Natural killer cell (primary cell): ENCODE measurements at regions not wholly inside any gene's neighbourhood (a gene's known extent, or its start where the extent isn't known, plus 50 kb on each side); places are given as distances from the start of the nearest gene placed in this dataset.

Experiments used
- ATAC-seq, 3 donors: fragments of 150-1000 bp in 2 of 3; fragments of 200-7000 bp in 1 of 3; cut with Tn5 transposase; 1 replicate in 1 of 3; 2 replicates in 2 of 3; pipeline ENCODE4 v1.10.0; 2021; ENCODE audit warnings: mild to moderate bottlenecking in 2 of 3, moderate library complexity in 2 of 3
- DNase-seq, 2 donors: peaks; one replicate each; pipeline versions ENCODE4 v3.0.0 to v3.0.0-alpha.2; 2013 to 2021; ENCODE audit warnings: mixed read lengths in 1 of 2
- H3K27ac ChIP-seq: one replicate; pipeline ENCODE4 v1.5.1; 2013; ENCODE audit warnings: mild to moderate bottlenecking, low read length
- H3K27me3 ChIP-seq: one replicate; pipeline ENCODE4 v1.6.1; 2013; ENCODE audit warnings: low read length; ENCODE audit not compliant: control insufficient read depth, insufficient read depth
- H3K36me3 ChIP-seq: one replicate; pipeline ENCODE4 v1.6.1; 2013; ENCODE audit warnings: low read length; ENCODE audit not compliant: control insufficient read depth, insufficient read depth
- H3K4me1 ChIP-seq: one replicate; pipeline ENCODE4 v1.6.1; 2013; ENCODE audit warnings: low read length; ENCODE audit not compliant: control insufficient read depth, insufficient read depth
- H3K4me3 ChIP-seq: one replicate; pipeline ENCODE4 v1.5.1; 2013; ENCODE audit warnings: low read length
- H3K9me3 ChIP-seq: one replicate; pipeline ENCODE4 v1.6.1; 2013; ENCODE audit warnings: low read length; ENCODE audit not compliant: control insufficient read depth, insufficient read depth
- H3K27ac Mint-ChIP-seq, 2 donors: one replicate each; pipeline ENCODE4 v1.8.0; 2022; ENCODE audit warnings: mild to moderate bottlenecking in 2 of 2, mixed read lengths in 2 of 2, moderate library complexity in 1 of 2
- H3K27me3 Mint-ChIP-seq, 2 donors: one replicate each; pipeline ENCODE4 v1.8.0; 2022; ENCODE audit warnings: low read depth in 2 of 2, mixed read lengths in 2 of 2
- H3K36me3 Mint-ChIP-seq: one replicate; pipeline ENCODE4 v1.8.0; 2022; ENCODE audit warnings: mixed read lengths
- H3K4me1 Mint-ChIP-seq, 2 donors: one replicate each; pipeline ENCODE4 v1.8.0; 2022; ENCODE audit warnings: mixed read lengths in 2 of 2
- H3K4me3 Mint-ChIP-seq: one replicate; pipeline ENCODE4 v1.8.0; 2022; ENCODE audit warnings: mild to moderate bottlenecking, moderate library complexity, mixed read lengths
- H3K9me3 Mint-ChIP-seq, 2 donors: one replicate each; pipeline ENCODE4 v1.8.0; 2022; ENCODE audit warnings: mixed read lengths in 2 of 2
- WGBS: methylation state at CpG from one replicate; pipeline ENCODE4 v1.1.7; 2013; ENCODE audit warnings: missing lambda C conversion rate; ENCODE audit not compliant: insufficient coverage; 5-methylcytosine and 5-hydroxymethylcytosine counted together
- intact Hi-C: fragments of 100-400 bp; cut with micrococcal nuclease; formaldehyde crosslinking; loops from one replicate; pipeline ENCODE4 v1.14.2; 2022
- TF ChIP-seq, protein P1 (sequence below): fragments of 200-600 bp; IDR thresholded peaks from one replicate; pipeline ENCODE4 v1.8.0; 2022; ENCODE audit warnings: antibody characterized with exemption

DNA sequence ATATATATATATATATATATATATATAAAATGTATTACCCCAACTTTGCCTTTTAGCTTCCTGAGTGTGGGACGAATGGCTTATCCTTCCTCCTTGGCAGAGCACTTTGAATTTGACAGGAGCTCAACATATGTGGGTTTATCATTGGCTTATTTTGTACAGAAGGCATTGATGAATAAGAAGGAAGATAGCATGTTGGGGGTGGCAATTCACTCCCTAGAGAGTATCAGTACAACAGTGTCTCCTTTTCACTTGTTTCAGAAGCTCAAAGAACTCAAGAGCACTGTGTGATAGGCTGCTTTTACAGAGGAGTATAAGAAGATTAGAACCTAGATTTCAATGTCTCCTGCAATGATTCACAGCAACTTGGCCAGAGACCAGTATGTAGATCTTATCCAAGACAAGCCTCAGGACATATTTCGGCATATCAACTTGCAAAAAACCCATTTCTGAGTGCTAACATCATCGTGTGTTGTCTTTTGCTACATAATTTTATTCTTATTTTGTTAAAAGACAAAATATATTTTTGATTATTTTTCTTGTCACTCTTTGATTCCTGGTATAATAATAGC lies 345.8 kb downstream of the SOCS6 start:
- no peak for DNase-seq
- H3K4me3 Mint-ChIP-seq = no peak overlapping the region
- Histone ChIP-seq H3K4me3 (no peak overlapping the region), H3K36me3 (no peaks in the 10 kb centered on the region), H3K4me1 (no peaks in the 10 kb centered on the region), H3K27me3 (no peaks in the 10 kb centered on the region), H3K27ac (no peak overlapping the region), H3K9me3 (no peaks in the 10 kb centered on the region)
- no peaks in the 10 kb centered on the region for H3K27me3 Mint-ChIP-seq
- intact Hi-C loops = no loop called here
- H3K36me3 Mint-ChIP-seq = no peaks in the 10 kb centered on the region
- H3K9me3 Mint-ChIP-seq = no peaks in the 10 kb centered on the region
- 95% methylated on average over 2 of the region's 3 CpGs for WGBS
- no peaks in the 10 kb centered on the region for H3K4me1 Mint-ChIP-seq
- TF ChIP-seq, protein P1, sequence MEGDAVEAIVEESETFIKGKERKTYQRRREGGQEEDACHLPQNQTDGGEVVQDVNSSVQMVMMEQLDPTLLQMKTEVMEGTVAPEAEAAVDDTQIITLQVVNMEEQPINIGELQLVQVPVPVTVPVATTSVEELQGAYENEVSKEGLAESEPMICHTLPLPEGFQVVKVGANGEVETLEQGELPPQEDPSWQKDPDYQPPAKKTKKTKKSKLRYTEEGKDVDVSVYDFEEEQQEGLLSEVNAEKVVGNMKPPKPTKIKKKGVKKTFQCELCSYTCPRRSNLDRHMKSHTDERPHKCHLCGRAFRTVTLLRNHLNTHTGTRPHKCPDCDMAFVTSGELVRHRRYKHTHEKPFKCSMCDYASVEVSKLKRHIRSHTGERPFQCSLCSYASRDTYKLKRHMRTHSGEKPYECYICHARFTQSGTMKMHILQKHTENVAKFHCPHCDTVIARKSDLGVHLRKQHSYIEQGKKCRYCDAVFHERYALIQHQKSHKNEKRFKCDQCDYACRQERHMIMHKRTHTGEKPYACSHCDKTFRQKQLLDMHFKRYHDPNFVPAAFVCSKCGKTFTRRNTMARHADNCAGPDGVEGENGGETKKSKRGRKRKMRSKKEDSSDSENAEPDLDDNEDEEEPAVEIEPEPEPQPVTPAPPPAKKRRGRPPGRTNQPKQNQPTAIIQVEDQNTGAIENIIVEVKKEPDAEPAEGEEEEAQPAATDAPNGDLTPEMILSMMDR = no peak
- ATAC-seq = no peak
- H3K27ac Mint-ChIP-seq = no peak overlapping the region

DNA sequence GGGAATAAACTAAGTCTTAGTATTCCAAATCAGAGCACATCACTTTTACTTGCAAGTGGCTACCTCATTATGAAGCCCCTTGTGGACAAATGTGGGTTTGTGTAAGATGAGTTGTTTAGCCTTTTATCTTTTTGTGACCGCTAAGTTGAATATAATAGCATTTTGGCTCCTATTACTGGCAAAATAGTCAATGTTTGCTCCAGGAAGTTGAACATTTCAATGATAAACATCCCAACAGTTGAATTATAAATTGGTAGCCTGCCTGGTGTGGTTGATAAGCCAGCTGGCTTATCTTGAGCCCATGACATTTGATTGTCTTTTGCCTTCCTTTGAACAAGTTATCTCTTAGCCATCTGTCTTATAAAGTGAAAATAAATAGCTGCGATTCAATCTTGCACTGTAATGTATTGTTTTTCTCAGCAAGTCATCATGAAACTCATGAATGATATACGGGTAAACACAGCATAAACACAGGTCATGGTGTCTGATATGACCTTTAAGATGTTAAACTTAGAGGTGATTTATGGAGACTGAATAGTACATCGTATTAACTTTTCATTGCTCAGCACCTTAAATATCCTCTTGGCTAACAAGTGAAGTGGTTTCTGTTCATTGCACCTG lies 338.4 kb downstream of the SOCS6 start:
- Mint-ChIP-seq H3K36me3 (no peaks in the 10 kb centered on the region), H3K4me3 (no peak overlapping the region), H3K27ac (no peak overlapping the region), H3K4me1 (peaks cover 12 to 18% of the 10 kb centered on the region in 2 donors), H3K27me3 (no peaks in the 10 kb centered on the region), H3K9me3 (no peaks in the 10 kb centered on the region)
- Histone ChIP-seq H3K4me3 (no peak overlapping the region), H3K27ac (no peak overlapping the region), H3K36me3 (no peaks in the 10 kb centered on the region), H3K27me3 (no peaks in the 10 kb centered on the region), H3K9me3 (no peaks in the 10 kb centered on the region), H3K4me1 (no peaks in the 10 kb centered on the region)
- TF ChIP-seq, protein P1 = no peak
- DNase-seq (no peak), ATAC-seq (no peak)
- intact Hi-C loops = no loop called here
- WGBS = 43% methylated on average over 2 of the region's 4 CpGs

DNA sequence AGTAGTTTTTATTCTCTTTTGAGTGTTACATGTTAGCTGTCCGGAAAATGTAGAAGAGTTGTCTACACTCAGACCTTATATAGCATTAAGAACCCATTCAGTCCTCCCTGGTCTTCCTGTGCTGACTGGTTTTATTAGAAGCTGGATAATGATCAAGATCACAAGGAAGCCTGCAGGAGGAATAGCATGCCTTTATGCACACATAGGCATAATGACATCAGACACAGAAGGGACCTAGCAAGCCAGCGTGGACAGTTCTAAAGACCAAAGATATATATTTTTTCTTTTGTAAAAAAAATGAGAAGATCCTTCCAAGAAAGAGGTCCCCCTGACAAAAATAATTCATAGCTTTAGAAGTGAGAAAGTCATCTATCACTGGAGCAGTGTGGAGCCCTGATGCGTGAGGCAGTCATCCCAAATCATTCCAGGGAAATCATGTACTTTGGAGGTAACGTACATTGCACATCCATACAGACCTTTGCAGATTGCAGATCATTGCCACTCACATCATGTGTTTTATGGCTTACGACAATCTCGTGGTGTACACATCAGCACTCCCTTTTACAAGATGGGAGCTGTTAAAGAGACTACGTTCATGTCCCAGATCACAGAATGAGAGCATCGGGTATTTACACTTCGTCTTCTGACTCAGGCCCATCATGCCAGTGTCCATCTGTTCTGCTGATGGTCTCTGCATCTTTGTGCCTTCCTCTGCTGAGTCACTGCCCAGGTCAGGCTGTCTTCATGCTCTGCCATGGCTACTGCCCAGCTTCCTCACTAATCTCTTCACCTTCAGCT lies 334.0 kb downstream of the SOCS6 start:
- DNase-seq (no peak), ATAC-seq (no peak)
- H3K36me3 ChIP-seq = no peaks in the 10 kb centered on the region
- no peaks in the 10 kb centered on the region for H3K9me3 ChIP-seq
- 90% methylated on average over 8 of the region's 9 CpGs for WGBS
- peak overlapping the region; percentile 10 for H3K4me3 Mint-ChIP-seq
- no peaks in the 10 kb centered on the region for H3K27me3 ChIP-seq
- H3K4me1 ChIP-seq = peaks cover 11% of the 10 kb centered on the region
- no peaks in the 10 kb centered on the region for H3K36me3 Mint-ChIP-seq
- no peak overlapping the region for H3K27ac ChIP-seq
- TF ChIP-seq, protein P1 = no peak
- peaks cover 39 to 50% of the 10 kb centered on the region in 2 donors for H3K4me1 Mint-ChIP-seq
- H3K9me3 Mint-ChIP-seq = no peaks in the 10 kb centered on the region
- peak overlapping the region; percentile 52 to 71 for H3K27ac Mint-ChIP-seq
- no peak overlapping the region for H3K4me3 ChIP-seq
- intact Hi-C loops = no loop called here
- H3K27me3 Mint-ChIP-seq = no peaks in the 10 kb centered on the region
